ENCODE measurements at regions not wholly inside any gene's neighbourhood (a gene's known extent, or its start where the extent isn't known, plus 50 kb on each side); places are given as distances from the start of the nearest gene placed in this dataset.

- ATAC-seq (ENCODE audit: low read depth) (no peak), DNase-seq (no peak)
- Histone ChIP-seq H2AK9ac (replicated peaks; ENCODE audit: low read depth, low read length, poor library complexity) (no peak overlapping the region), H4K91ac (ENCODE audit: insufficient read depth, low read depth, low read length) (no peak overlapping the region), H3K27me3 (ENCODE audit: control insufficient read depth, insufficient read depth, low read length) (no peaks in the 10 kb centered on the region), H3K18ac (ENCODE audit: low read depth, low read length) (no peak overlapping the region), H2BK120ac (ENCODE audit: low read depth, low read length) (no peak overlapping the region), H3K9me3 (ENCODE audit: control insufficient read depth, insufficient read depth, low read length) (no peaks in the 10 kb centered on the region), H2BK5ac (ENCODE audit: low read depth, low read length, poor library complexity, severe bottlenecking) (no peak overlapping the region), H3K23ac (ENCODE audit: low read depth, low read length) (no peak overlapping the region), H3K9ac (ENCODE audit: low read depth, low read length) (no peak overlapping the region), H3K4me1 (ENCODE audit: control insufficient read depth, insufficient read depth, low read length) (no peaks in the 10 kb centered on the region; the same call in 1 of the 2 replicates), H3K4ac (ENCODE audit: low read depth, low read length) (no peak overlapping the region), H3K56ac (ENCODE audit: extremely low read depth, insufficient read depth, low read length) (no peak overlapping the region), H4K5ac (ENCODE audit: low read depth, low read length) (no peak overlapping the region), H4K8ac (ENCODE audit: low read depth in 2 of 2, low read length in 2 of 2) (no peak overlapping the region), H3K4me3 (ENCODE audit: insufficient read depth, low read depth, low read length) (no peak overlapping the region), H3K9me1 (ENCODE audit: insufficient read depth, low read length) (no peaks in the 10 kb centered on the region), H2AK5ac (ENCODE audit: low read depth, low read length) (no peak overlapping the region), H2AFZ (replicated peaks; ENCODE audit: low read length, poor library complexity) (no peak overlapping the region), H3K36me3 (ENCODE audit: control insufficient read depth, insufficient read depth, low read length) (no peaks in the 10 kb centered on the region), H3K4me2 (ENCODE audit: low read depth, low read length) (no peak overlapping the region), H3K27ac (ENCODE audit: insufficient read depth, low read length) (no peak overlapping the region), H3K14ac (replicated peaks; ENCODE audit: low read depth, low read length) (no peak overlapping the region), H4K20me1 (ENCODE audit: insufficient read depth, low read length) (no peaks in the 10 kb centered on the region), H2BK20ac (ENCODE audit: low read depth, low read length) (no peak overlapping the region), H2BK15ac (ENCODE audit: low read depth, low read length) (no peak overlapping the region), H3K79me1 (ENCODE audit: low read depth in 1 of 2, low read length in 2 of 2) (no peaks in the 10 kb centered on the region)
- no TSS peak for BruUV-seq (replicated peaks)
- intact Hi-C loops (cut with micrococcal nuclease), result no loop called here
- WGBS, 2 experiments (ENCODE audit: extremely low coverage in 2 of 2, insufficient read length in 1 of 2), result 80% methylated on average over 1 of the region's 6 CpGs; no CpG with 5 or more reads in 1 of the 2 experiments
- no peak for TF ChIP-seq RAD21 (IDR thresholded peaks at IDR 0.05; ENCODE audit: low read length)
- TF ChIP-seq MAFK (IDR thresholded peaks at IDR 0.05; ENCODE audit: low read depth, low read length), result no peak
- TF ChIP-seq, protein P1, sequence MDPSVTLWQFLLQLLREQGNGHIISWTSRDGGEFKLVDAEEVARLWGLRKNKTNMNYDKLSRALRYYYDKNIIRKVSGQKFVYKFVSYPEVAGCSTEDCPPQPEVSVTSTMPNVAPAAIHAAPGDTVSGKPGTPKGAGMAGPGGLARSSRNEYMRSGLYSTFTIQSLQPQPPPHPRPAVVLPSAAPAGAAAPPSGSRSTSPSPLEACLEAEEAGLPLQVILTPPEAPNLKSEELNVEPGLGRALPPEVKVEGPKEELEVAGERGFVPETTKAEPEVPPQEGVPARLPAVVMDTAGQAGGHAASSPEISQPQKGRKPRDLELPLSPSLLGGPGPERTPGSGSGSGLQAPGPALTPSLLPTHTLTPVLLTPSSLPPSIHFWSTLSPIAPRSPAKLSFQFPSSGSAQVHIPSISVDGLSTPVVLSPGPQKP (IDR thresholded peaks at IDR 0.05; ENCODE audit: borderline replicate concordance, low read depth, low read length), result no peak
- no peak for TF ChIP-seq CHD1 (IDR thresholded peaks at IDR 0.05; ENCODE audit: low read depth, low read length)
- TF ChIP-seq FOS (IDR thresholded peaks at IDR 0.05; ENCODE audit: low read depth, low read length), result no peak
- no peak for TF ChIP-seq RCOR1 (IDR thresholded peaks at IDR 0.05; ENCODE audit: insufficient replicate concordance, low read length)
- no peak for TF ChIP-seq CTCF (conservative IDR thresholded peaks at IDR 0.05; ENCODE audit: low read depth, low read length)
- TF ChIP-seq SMC3 (IDR thresholded peaks at IDR 0.05; ENCODE audit: low read depth, low read length), result no peak
- no peak for TF ChIP-seq POLR2A (IDR thresholded peaks at IDR 0.05; ENCODE audit: low read depth, low read length)
- no peak for TF ChIP-seq CEBPB (IDR thresholded peaks at IDR 0.05; ENCODE audit: low read depth, low read length)
- TF ChIP-seq, protein P2, sequence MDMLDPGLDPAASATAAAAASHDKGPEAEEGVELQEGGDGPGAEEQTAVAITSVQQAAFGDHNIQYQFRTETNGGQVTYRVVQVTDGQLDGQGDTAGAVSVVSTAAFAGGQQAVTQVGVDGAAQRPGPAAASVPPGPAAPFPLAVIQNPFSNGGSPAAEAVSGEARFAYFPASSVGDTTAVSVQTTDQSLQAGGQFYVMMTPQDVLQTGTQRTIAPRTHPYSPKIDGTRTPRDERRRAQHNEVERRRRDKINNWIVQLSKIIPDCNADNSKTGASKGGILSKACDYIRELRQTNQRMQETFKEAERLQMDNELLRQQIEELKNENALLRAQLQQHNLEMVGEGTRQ (IDR thresholded peaks at IDR 0.05; ENCODE audit: low read depth, low read length), result no peak
- no peak for TF ChIP-seq MXI1 (IDR thresholded peaks at IDR 0.05; ENCODE audit: borderline replicate concordance, low read depth, low read length)
- TF ChIP-seq NFE2L2 (IDR thresholded peaks at IDR 0.05; ENCODE audit: low read depth, low read length), result no peak
- TF ChIP-seq RFX5 (IDR thresholded peaks at IDR 0.05; ENCODE audit: low read depth, low read length), result no peak
- TF ChIP-seq BHLHE40 (IDR thresholded peaks at IDR 0.05; ENCODE audit: low read depth, low read length), result no peak
- no peak for TF ChIP-seq MAZ (IDR thresholded peaks at IDR 0.05; ENCODE audit: borderline replicate concordance, low read depth, low read length)
- ChIA-PET POLR2A (ENCODE audit: unreplicated experiment) (no interaction called here), CTCF (no interaction called here)
- in situ Hi-C loops (cut with MboI; ENCODE audit: low sequenced_read_pairs), result no loop called here
- dilution Hi-C loops (cut with HindIII; ENCODE audit: low sequenced_read_pairs, unreplicated experiment), result no loop called here
These were observed 62.0 kb downstream of the KCNF1 start for GRCh38 chr2:10973766-10974165.
